Epithelial cell of proximal tubule (primary cell): ENCODE measurements at regions not wholly inside any gene's neighbourhood (a gene's known extent, or its start where the extent isn't known, plus 50 kb on each side); places are given as distances from the start of the nearest gene placed in this dataset.

Source experiments
- DNase-seq: peaks from one replicate; pipeline ENCODE4 v3.0.0-alpha.2; 2011; ENCODE audit warnings: low read depth
- H3K4me3 ChIP-seq: 2 replicates; pipeline ENCODE4 v1.5.1; 2011; ENCODE audit warnings: low read depth, mild to moderate bottlenecking, low read length
- TF ChIP-seq, protein P1 (sequence below): conservative IDR thresholded peaks from 2 replicates; pipeline ENCODE4 v1.5.1; 2012; ENCODE audit warnings: low read depth, mild to moderate bottlenecking, low read length

DNA sequence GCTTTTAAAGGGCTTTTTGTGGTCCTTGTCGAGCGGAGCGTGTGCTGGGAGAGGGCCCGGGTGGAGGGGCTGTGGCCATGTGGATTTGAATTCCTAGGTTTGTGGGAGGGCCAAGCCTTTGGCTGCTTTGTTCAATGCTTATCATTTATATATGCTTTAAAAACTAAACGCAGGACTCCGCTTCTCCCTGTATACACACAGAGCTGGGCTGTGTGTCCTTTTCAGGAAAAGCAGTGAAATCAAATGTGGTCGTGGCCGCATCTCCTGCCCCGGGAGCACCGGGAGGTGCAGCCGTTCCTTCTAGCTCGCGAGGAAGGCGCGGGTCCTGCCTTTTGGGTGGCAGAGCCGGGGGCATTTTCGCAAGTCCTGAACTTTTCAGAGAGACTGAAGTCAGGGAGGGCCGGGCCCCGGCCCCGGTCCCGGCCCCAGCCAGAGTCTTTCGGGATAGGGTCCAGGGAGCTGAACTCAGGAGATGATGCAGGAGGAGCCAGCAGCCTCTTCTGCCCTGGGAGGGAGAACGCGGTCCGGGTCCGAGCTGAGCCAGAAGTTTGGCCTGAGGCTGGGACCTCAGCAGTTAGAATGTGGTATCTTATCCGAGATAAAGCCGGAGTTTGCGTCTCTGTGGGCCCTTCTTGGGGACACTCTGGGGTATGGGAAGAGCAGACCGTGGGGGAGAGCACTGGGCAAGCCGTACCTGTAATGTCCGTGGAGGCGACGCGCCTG lies 158.8 kb downstream of the C9orf152 start:
- DNase-seq: no peak
- TF ChIP-seq, protein P1, sequence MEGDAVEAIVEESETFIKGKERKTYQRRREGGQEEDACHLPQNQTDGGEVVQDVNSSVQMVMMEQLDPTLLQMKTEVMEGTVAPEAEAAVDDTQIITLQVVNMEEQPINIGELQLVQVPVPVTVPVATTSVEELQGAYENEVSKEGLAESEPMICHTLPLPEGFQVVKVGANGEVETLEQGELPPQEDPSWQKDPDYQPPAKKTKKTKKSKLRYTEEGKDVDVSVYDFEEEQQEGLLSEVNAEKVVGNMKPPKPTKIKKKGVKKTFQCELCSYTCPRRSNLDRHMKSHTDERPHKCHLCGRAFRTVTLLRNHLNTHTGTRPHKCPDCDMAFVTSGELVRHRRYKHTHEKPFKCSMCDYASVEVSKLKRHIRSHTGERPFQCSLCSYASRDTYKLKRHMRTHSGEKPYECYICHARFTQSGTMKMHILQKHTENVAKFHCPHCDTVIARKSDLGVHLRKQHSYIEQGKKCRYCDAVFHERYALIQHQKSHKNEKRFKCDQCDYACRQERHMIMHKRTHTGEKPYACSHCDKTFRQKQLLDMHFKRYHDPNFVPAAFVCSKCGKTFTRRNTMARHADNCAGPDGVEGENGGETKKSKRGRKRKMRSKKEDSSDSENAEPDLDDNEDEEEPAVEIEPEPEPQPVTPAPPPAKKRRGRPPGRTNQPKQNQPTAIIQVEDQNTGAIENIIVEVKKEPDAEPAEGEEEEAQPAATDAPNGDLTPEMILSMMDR: no peak
- H3K4me3 ChIP-seq: peak overlapping the region; percentile 98

DNA sequence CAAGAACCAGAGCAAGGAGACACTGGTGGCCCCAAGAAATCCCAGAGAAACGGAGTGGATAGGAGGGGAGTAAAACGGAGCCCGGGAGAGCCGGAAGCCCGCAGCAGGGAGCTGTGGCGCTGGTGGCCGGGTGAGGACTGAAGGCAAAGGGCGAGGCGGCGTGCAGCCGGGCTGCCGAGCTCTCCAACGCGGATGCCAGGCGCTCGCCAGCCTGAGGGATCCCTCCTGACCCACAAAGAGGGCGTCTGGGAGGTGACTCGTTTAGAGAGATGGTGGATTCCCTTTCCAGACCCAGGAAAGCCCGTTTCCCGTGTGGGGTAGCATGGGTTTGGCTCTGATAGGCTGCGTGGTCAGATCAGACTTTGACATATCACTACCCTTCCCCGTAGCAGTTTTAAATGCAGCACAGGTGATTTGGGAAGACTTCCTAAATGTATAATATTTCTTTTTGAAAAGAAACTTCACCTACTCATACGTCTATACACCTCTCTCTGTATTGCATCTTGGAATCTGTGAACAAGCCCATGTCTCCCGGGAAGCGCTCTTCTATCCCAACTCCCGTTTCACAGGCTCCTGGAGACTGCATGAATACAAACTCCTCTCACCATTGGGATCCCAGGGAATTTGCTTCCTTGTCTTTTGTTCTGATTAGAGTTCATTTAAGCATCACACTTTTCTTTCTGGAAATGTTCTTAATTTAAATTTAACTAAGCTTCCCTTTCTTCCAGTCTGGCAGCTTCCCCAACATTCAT lies 158.1 kb downstream of the C9orf152 start:
- TF ChIP-seq, protein P1: no peak
- H3K4me3 ChIP-seq: peak overlapping the region; percentile 98
- no peak for DNase-seq

DNA sequence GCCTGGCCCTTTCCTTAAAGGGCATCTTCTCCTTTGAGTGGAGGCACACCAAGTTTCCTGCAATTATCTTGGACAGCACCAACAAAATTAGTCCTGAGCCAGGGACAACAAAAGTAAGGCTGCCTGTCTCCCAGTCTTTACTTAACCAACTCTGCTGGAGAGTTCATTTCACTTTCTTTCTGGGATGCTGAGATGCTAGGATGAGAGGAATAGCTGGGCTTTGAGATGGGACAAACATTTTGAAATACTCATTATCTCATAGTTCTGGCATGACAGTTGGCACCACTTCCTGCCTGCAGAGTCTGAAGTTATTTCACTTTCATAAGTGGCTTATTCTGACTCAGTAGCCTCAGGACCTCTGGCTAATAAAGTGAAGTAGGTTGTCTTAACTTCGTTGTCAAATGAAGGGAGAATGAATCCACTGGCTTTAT lies 157.0 kb downstream of the C9orf152 start:
- TF ChIP-seq, protein P1: no peak
- peak; percentile 82 for DNase-seq
- H3K4me3 ChIP-seq: peak overlapping the region; percentile 98

DNA sequence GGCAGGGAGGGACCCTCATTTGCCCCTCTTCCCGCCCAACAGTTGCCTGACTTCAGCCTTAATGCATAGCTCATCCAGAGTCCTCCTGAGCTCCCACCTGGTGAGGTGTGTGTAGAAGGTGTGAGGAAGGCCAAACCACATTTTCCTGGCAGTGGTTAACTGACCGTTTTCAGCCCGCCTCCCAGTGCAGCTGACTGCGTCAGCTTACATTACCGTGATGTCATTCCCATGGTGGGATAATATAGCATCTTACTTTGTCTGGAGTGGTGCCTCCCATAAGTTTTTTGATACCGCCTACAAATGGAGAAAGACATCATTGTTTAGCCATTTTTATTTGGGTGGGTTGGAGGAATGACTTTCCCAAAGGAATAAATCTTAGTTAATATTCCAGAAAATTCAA lies 151.9 kb downstream of the C9orf152 start:
- DNase-seq: no peak
- TF ChIP-seq, protein P1: no peak
- no peak overlapping the region for H3K4me3 ChIP-seq

DNA sequence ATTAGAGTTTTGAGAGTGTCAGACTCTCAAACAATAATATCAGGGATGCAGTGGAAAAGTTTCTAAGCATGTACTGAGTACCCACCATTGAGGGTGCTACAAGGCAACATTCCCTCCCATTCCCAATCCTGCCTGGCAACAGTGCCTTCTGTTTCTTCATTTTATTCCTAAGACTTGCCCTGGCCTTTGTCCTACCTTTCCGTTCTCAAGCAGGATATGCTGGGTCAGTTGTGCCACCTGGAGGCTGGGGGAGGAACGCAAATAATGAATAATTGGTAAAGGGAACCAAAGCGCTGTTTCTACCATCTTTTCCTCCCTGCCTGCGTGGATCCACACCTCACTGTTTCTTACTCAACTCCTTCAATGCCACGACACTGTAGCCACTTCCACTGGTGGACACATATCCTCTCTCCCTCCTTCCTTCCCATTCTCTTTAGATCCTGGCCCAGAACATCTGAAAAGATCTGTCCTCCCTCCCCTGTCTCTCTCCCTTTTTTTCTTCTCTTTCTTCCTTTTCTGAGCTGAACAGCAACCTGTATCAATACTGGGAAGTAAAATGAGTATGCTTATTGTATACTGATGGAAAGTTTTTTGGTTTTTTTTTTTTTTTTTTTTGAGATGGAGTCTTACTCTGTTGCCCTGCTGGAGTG lies 149.5 kb downstream of the C9orf152 start:
- H3K4me3 ChIP-seq: no peak overlapping the region
- TF ChIP-seq, protein P1: peak; percentile 80
- no peak for DNase-seq

DNA sequence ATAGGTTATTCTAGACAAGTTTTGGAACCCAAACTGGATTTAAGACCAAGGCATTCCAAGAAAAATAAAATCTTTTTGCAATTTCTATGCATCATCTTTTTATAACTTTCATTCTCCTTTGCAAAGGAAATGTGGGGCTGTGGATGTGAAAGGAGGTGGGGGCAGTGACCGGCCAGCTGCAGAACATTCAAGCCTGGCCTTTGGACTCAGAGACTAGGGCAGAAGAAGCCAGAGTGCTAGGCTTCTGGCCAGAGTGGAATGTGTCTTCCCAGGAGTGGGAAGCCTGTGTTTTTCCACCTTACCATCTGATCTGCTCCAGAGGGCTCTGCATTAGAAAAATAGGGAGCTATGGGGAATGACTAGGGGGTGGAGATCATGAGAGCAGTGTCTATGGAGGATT lies 148.5 kb downstream of the C9orf152 start:
- DNase-seq: no peak
- no peak overlapping the region for H3K4me3 ChIP-seq
- TF ChIP-seq, protein P1: no peak
